Retinal pigment epithelial cell (primary cell): ENCODE measurements at regions not wholly inside any gene's neighbourhood (a gene's known extent, or its start where the extent isn't known, plus 50 kb on each side); places are given as distances from the start of the nearest gene placed in this dataset.

Source experiments
- DNase-seq: peaks from one replicate; pipeline ENCODE4 v3.0.0-alpha.2; 2010; ENCODE audit warnings: low read depth
- H3K4me3 ChIP-seq: 2 replicates; pipeline ENCODE4 v1.5.1; 2011; ENCODE audit warnings: mild to moderate bottlenecking, low read length, control low read depth, moderate library complexity
- CTCF ChIP-seq: conservative IDR thresholded peaks from 2 replicates; pipeline ENCODE4 v1.5.1; 2011; ENCODE audit warnings: low read depth, low read length, control low read depth, inconsistent platforms

GRCh38 chr11:31883435-31883834 is 72.3 kb upstream of the PAX6 start:
- H3K4me3 ChIP-seq = no peak overlapping the region
- TF ChIP-seq CTCF = no peak
- DNase-seq = no peak

DNA sequence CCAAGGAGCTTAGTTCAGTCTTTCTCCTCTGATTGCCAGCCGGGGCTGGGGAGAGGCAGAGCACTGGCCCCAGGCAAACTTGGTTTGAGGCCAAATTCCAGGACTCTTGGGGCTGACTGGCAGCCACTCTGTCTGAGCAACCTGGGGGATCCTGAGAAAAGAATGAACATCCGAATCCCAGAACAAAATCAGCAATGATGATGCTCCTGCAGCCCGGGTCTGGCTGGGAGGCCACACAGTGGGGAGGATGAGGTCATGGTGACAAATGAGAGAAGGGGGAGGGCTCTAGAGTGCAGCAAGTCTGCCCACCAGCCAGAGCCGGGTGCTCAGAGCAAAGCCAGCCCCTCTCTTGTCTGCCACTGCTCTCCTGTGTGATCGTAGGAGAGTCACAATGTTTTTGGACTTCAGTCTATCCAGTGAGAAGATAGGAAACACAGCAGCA is 71.8 kb upstream of the PAX6 start:
- no peak for TF ChIP-seq CTCF
- DNase-seq = peak; percentile 31
- H3K4me3 ChIP-seq = no peak overlapping the region

DNA sequence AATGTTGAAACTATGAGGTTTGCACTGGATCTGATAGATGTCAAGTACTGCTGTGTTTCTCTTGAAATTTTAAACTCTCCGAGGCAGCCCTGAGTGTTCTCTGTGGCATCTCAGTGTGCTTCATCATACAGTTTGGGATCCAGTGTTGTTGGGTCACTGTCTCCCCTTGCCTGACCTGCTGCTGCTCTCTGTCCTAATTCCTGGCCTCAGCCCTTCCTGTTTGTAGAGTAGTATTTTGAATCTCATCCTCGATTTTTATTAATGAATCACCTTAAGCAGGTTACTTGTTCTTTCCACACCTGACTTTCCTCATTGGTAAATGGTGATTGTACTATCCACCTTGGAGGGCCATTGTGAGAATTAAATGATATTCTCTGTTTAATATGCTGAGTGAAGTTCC is 70.7 kb upstream of the PAX6 start:
- no peak for DNase-seq
- no peak overlapping the region for H3K4me3 ChIP-seq
- no peak for TF ChIP-seq CTCF

GRCh38 chr11:31879681-31880080 is 68.6 kb upstream of the PAX6 start:
- DNase-seq = no peak
- no peak for TF ChIP-seq CTCF
- H3K4me3 ChIP-seq = no peak overlapping the region

DNA sequence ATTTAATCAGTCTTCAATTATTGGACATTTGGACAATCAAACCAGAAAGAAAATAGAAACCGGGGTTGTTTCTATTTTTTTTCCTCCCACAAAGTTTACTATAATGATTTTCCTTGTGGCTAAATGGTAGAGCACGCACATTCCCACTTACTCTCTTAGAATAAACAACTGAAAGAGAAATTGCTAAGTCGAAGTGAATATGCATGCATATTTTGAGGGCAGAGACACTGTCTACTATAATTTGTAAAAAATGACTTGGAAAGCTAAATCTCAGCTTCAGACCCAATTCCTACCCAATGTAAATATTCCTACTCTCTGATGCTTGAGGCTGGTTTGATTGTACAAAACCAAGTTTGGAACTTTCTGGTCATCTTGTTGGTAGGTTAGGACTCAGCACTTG is 66.7 kb upstream of the PAX6 start:
- no peak for DNase-seq
- no peak overlapping the region for H3K4me3 ChIP-seq
- TF ChIP-seq CTCF = no peak

DNA sequence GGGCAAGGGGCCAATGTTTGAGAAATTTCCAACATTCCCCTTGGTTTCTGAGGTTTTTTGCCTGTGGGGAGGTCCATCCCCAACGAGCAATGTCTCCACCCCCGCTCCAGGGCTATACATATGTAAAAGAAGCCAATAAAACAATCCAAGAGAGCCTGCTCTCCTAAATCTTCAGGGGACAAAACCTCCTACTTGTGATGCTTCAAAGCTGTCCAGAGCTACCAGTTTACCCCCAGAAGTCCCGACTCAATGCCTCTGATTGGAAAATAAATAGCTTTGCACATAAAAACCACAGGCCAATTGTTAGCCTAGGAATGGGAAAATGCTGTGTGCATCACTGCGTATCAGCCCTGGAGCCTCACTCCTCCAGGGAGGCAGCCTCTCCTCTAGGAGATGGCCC is 66.0 kb upstream of the PAX6 start:
- no peak for DNase-seq
- TF ChIP-seq CTCF = no peak
- H3K4me3 ChIP-seq = no peak overlapping the region

GRCh38 chr11:31875866-31876560 is 64.9 kb upstream of the PAX6 start:
- no peak overlapping the region for H3K4me3 ChIP-seq
- DNase-seq = no peak
- TF ChIP-seq CTCF = no peak
